K562 (cell line): ENCODE measurements at regions not wholly inside any gene's neighbourhood (a gene's known extent, or its start where the extent isn't known, plus 50 kb on each side); places are given as distances from the start of the nearest gene placed in this dataset.
A peak's percentile ranks its signal among the peaks of the same experiment; 100 is the strongest.

Source experiments
- ATAC-seq: fragments of 200-7000 bp; cut with Tn5 transposase; 3 replicates; pipeline ENCODE4 v1.9.1; 2020; ENCODE audit warnings: moderate library complexity
- BruUV-seq: library from RNA; stranded (reverse); fragments of 400-500 nt; replicated peaks from 2 replicates; lab custom pipeline; 2021; lab: Mats Ljungman, UMichigan
- CTCF ChIA-PET: fragments of 300-600 bp; formaldehyde crosslinking; extraction: SDS; loops from one replicate; lab custom pipeline; 2021; ENCODE audit warnings: low intra/inter-chr PET ratio; lab: Yijun Ruan, JAX
- POLR2A ChIA-PET: fragments of 300-600, 350-650 bp; sonication (Branson Sonifier 250); formaldehyde crosslinking; extraction: SDS; loops from one replicate; lab custom pipeline; 2021; ENCODE audit warnings: antibody characterized with exemption, inconsistent platforms; lab: Yijun Ruan, JAX
- DNase-seq, 4 experiments: peaks; one replicate each; pipeline versions ENCODE4 v3.0.0 to v3.0.0-alpha.2; 2011 to 2018; ENCODE audit warnings: low spot score in 3 of 4, mixed read lengths in 3 of 4; ENCODE audit errors: extremely low read depth in 1 of 4
- FAIRE-seq: peaks from 2 replicates; lab custom pipeline; 2011; peaks lifted over from hg19 to GRCh38; lab: Jason Lieb, UNC
- H2AFZ ChIP-seq: 2 replicates; pipeline ENCODE4 v1.6.0; 2011; ENCODE audit warnings: low read depth, low read length, control low read depth, inconsistent platforms
- H3K27ac ChIP-seq: fragments of 200-600 bp; 3 replicates; pipeline ENCODE4 v1.8.0; 2011; ENCODE audit warnings: low read depth, mild to moderate bottlenecking, control low read depth, inconsistent platforms, low read length, moderate library complexity, mixed read lengths; ENCODE audit errors: extremely low read depth
- H3K27me3 ChIP-seq, 2 experiments: fragments of 300-600 bp in 1 of 2; 2 replicates in 1 of 2; 3 replicates in 1 of 2; pipeline versions ENCODE4 v1.6.0 to v1.8.0; 2011; ENCODE audit warnings: inconsistent platforms in 2 of 2, low read length in 2 of 2, mild to moderate bottlenecking in 1 of 2, mixed read lengths in 1 of 2, moderate library complexity in 1 of 2; ENCODE audit not compliant: control insufficient read depth in 2 of 2, insufficient read depth in 2 of 2
- H3K36me3 ChIP-seq: fragments of 300-600 bp; 3 replicates; pipeline ENCODE4 v1.8.0; 2011; ENCODE audit warnings: mild to moderate bottlenecking, low read length, inconsistent platforms; ENCODE audit not compliant: control insufficient read depth, insufficient read depth
- H3K4me1 ChIP-seq, 2 experiments: fragments of 200-600 bp in 1 of 2; replicated peaks in 1 of 2; 2 replicates in 1 of 2; 3 replicates in 1 of 2; pipeline versions ENCODE4 v1.5.1 to v1.8.0; 2011; ENCODE audit warnings: inconsistent platforms in 2 of 2, low read length in 2 of 2, mild to moderate bottlenecking in 1 of 2, mixed read lengths in 1 of 2, moderate library complexity in 1 of 2; ENCODE audit not compliant: control insufficient read depth in 2 of 2, insufficient read depth in 2 of 2
- H3K4me2 ChIP-seq: 2 replicates; pipeline ENCODE4 v1.6.1; 2011; ENCODE audit warnings: low read length, control low read depth, inconsistent platforms, mixed read lengths; ENCODE audit not compliant: insufficient read depth
- H3K4me3 ChIP-seq: fragments of 200-600 bp; sonication (generic), shearing (Covaris generic); 2 replicates; pipeline ENCODE4 v1.5.1; 2016; ENCODE audit warnings: control low read depth, inconsistent platforms
- H3K79me2 ChIP-seq: fragments of 200-600 bp; 3 replicates; pipeline ENCODE4 v1.8.0; 2011; ENCODE audit warnings: low read length, inconsistent platforms; ENCODE audit not compliant: control insufficient read depth, insufficient read depth
- H3K9ac ChIP-seq, 2 experiments: 2 replicates each; pipeline versions ENCODE4 v1.6.0 to v1.6.1; 2011; ENCODE audit warnings: low read depth in 2 of 2, low read length in 2 of 2, control low read depth in 1 of 2, inconsistent platforms in 1 of 2, mild to moderate bottlenecking in 1 of 2, mixed read lengths in 1 of 2; ENCODE audit not compliant: insufficient read depth in 1 of 2
- H3K9me1 ChIP-seq: one replicate; pipeline ENCODE4 v1.6.0; 2011; ENCODE audit warnings: inconsistent platforms, mild to moderate bottlenecking, low read length, moderate library complexity; ENCODE audit not compliant: control insufficient read depth, insufficient read depth
- H3K9me3 ChIP-seq: replicated peaks from 2 replicates; pipeline ENCODE4 v1.5.1; 2011; ENCODE audit warnings: low read depth, low read length, inconsistent platforms; ENCODE audit not compliant: control insufficient read depth, insufficient read depth
- H4K20me1 ChIP-seq: replicated peaks from 2 replicates; pipeline ENCODE4 v1.6.1; 2011; ENCODE audit warnings: low read length, inconsistent platforms, mixed read lengths; ENCODE audit not compliant: control insufficient read depth, insufficient read depth
- ARID2 ChIP-seq: fragments of 450-650 bp; IDR thresholded peaks from 2 replicates; pipeline ENCODE4 v1.6.1; 2017; ENCODE audit warnings: antibody characterized with exemption, mild to moderate bottlenecking
- KLF10 ChIP-seq: fragments of 250-450 bp; sonication (Bioruptor Pico); IDR thresholded peaks from 2 replicates; pipeline ENCODE4 v1.6.1; 2021; ENCODE audit warnings: matching md5 sums
- MAFG ChIP-seq: fragments of 450-650 bp; conservative IDR thresholded peaks from 2 replicates; pipeline ENCODE4 v1.6.1; 2016; ENCODE audit warnings: missing genetic modification characterization, missing compliant biosample characterization
- NCOA1 ChIP-seq: fragments of 450-650 bp; IDR thresholded peaks from 2 replicates; pipeline ENCODE4 v1.6.1; 2016; ENCODE audit warnings: low read depth
- RBM34 ChIP-seq: fragments of 200-400 bp; formaldehyde crosslinking; IDR thresholded peaks from 2 replicates; pipeline ENCODE4 v1.6.1; 2018; ENCODE audit warnings: low read length, borderline replicate concordance; ENCODE audit not compliant: insufficient read depth
- TAF1 ChIP-seq: IDR thresholded peaks from 2 replicates; pipeline ENCODE4 v1.6.1; 2011; ENCODE audit warnings: mild to moderate bottlenecking, low read length, moderate library complexity; ENCODE audit not compliant: insufficient read depth, control insufficient read depth, severe bottlenecking; ENCODE audit errors: extremely low read depth
- ZBTB8A ChIP-seq: fragments of 450-650 bp; IDR thresholded peaks from 2 replicates; pipeline ENCODE4 v1.6.1; 2018; ENCODE audit warnings: mild to moderate bottlenecking, moderate library complexity; ENCODE audit not compliant: partially characterized antibody
- WGBS: fragments of 100-300 bp; shearing (Covaris generic); methylation state at CpG from one replicate; pipeline ENCODE4 v1.1.6; 2016; ENCODE audit warnings: low coverage, mixed read lengths; ENCODE audit not compliant: insufficient coverage; ENCODE audit errors: missing lambda C conversion rate; 5-methylcytosine and 5-hydroxymethylcytosine counted together
- in situ Hi-C: fragments of 300-500 bp; cut with MboI; formaldehyde crosslinking; loops from 4 replicates; pipeline ENCODE4 v1.15.0; 2018; ENCODE audit warnings: inconsistent platforms, mixed read lengths
- intact Hi-C: fragments of 100-400 bp; cut with micrococcal nuclease; formaldehyde crosslinking; loops from 2 replicates; pipeline ENCODE4 v1.14.2; 2022
- TF ChIP-seq, protein P1 (sequence below): IDR thresholded peaks from 3 replicates; pipeline ENCODE4 v1.6.1; 2011; ENCODE audit warnings: borderline replicate concordance, mild to moderate bottlenecking, moderate library complexity; ENCODE audit not compliant: insufficient read length; ENCODE audit errors: extremely low read depth
- TF ChIP-seq, protein P2 (sequence below): fragments of 450-650 bp; IDR thresholded peaks from 2 replicates; pipeline ENCODE4 v1.7.1; 2018; ENCODE audit warnings: mild to moderate bottlenecking, low read depth; ENCODE audit not compliant: partially characterized antibody

DNA sequence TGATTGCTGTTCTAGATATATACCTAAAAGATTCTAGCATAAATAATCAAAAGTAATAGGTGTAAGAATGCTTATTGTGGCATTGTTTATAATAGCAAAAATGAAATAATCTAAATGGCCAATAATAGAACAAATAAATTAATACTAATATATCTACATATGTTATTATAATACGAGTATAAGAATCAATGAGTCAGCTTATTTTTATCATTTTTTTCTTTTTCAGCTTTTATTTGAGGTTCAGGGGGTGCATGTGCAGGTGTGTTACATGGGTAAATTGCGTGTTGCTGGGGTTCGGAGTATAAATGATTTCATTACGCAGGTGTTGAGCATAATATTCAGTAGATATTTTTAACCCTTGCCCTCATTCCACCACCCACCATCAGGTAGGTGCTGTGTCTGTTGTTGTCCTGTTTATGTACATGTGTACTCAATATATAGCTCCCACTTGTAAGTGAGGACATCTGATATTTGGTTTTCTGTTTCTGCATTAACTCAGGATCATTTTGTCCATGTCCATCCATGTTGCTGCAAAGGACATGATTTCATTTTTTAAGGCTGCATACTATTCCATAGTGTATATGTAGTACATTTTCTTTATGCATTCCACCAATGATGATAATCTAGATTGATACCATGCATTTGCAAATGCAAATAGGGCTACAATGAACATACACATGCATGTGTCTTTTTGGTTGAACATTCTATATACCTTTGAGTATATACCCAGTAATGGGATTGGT, 122.2 kb upstream of the GMNC start (continued):
- TF ChIP-seq, protein P1, sequence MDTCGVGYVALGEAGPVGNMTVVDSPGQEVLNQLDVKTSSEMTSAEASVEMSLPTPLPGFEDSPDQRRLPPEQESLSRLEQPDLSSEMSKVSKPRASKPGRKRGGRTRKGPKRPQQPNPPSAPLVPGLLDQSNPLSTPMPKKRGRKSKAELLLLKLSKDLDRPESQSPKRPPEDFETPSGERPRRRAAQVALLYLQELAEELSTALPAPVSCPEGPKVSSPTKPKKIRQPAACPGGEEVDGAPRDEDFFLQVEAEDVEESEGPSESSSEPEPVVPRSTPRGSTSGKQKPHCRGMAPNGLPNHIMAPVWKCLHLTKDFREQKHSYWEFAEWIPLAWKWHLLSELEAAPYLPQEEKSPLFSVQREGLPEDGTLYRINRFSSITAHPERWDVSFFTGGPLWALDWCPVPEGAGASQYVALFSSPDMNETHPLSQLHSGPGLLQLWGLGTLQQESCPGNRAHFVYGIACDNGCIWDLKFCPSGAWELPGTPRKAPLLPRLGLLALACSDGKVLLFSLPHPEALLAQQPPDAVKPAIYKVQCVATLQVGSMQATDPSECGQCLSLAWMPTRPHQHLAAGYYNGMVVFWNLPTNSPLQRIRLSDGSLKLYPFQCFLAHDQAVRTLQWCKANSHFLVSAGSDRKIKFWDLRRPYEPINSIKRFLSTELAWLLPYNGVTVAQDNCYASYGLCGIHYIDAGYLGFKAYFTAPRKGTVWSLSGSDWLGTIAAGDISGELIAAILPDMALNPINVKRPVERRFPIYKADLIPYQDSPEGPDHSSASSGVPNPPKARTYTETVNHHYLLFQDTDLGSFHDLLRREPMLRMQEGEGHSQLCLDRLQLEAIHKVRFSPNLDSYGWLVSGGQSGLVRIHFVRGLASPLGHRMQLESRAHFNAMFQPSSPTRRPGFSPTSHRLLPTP: no peak
- TF ChIP-seq NCOA1 (no peak), MAFG (tag) (peak; percentile 69), RBM34 (no peak)

DNA sequence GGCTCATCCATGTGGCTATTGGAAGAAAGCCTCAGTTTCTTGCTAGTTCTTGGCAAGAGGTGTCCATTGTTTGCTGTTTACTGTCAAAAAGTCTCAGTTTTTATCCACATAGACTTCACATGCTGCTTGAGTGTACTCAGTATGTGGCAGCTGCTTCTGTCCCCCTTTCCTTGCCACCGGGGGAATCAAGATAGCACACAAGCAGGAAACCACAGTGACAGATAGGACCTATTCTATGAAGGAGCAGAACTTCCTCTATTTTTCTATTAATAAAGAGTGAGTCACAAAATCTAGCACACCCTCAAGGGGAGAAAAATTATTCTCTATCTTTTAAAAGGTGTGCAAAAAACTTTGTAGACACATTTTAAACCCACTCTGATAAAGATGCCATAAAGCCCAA, 121.4 kb upstream of the GMNC start:
- intact Hi-C loops: no loop called here
- Histone ChIP-seq H3K9ac (no peak overlapping the region), H3K27me3 (no peaks in the 10 kb centered on the region), H3K4me2 (no peak overlapping the region), H3K9me3 (no peaks in the 10 kb centered on the region), H2AFZ (no peak overlapping the region), H3K9me1 (no peaks in the 10 kb centered on the region), H3K79me2 (no peaks in the 10 kb centered on the region), H3K27ac (no peak overlapping the region), H3K4me3 (no peak overlapping the region), H3K36me3 (no peaks in the 10 kb centered on the region), H3K4me1 (no peaks in the 10 kb centered on the region), H4K20me1 (no peaks in the 10 kb centered on the region)
- CTCF ChIA-PET: no interaction called here
- POLR2A ChIA-PET: no interaction called here
- DNase-seq: no peak
- 0% methylated on average over 1 of the region's 1 CpG for WGBS
- in situ Hi-C loops: no loop called here
- FAIRE-seq: no peak
- BruUV-seq: no TSS peak
- no peak for ATAC-seq
- TF ChIP-seq ZBTB8A (no peak), ARID2 (no peak), KLF10 (no peak), TAF1 (no peak)
- TF ChIP-seq, protein P2, sequence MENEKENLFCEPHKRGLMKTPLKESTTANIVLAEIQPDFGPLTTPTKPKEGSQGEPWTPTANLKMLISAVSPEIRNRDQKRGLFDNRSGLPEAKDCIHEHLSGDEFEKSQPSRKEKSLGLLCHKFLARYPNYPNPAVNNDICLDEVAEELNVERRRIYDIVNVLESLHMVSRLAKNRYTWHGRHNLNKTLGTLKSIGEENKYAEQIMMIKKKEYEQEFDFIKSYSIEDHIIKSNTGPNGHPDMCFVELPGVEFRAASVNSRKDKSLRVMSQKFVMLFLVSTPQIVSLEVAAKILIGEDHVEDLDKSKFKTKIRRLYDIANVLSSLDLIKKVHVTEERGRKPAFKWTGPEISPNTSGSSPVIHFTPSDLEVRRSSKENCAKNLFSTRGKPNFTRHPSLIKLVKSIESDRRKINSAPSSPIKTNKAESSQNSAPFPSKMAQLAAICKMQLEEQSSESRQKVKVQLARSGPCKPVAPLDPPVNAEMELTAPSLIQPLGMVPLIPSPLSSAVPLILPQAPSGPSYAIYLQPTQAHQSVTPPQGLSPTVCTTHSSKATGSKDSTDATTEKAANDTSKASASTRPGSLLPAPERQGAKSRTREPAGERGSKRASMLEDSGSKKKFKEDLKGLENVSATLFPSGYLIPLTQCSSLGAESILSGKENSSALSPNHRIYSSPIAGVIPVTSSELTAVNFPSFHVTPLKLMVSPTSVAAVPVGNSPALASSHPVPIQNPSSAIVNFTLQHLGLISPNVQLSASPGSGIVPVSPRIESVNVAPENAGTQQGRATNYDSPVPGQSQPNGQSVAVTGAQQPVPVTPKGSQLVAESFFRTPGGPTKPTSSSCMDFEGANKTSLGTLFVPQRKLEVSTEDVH: no peak
